AG10803 (cell line): ENCODE measurements at regions not wholly inside any gene's neighbourhood (a gene's known extent, or its start where the extent isn't known, plus 50 kb on each side); places are given as distances from the start of the nearest gene placed in this dataset.

Experiments used
- DNase-seq: peaks from one replicate; pipeline ENCODE4 v3.0.0; 2010; ENCODE audit warnings: low read depth
- H3K4me3 ChIP-seq: 2 replicates; pipeline ENCODE4 v1.5.1; 2011; ENCODE audit warnings: mild to moderate bottlenecking, low read length, control low read depth
- TF ChIP-seq, protein P1 (sequence below): conservative IDR thresholded peaks from 2 replicates; pipeline ENCODE4 v1.5.1; 2011; ENCODE audit warnings: mild to moderate bottlenecking, low read length, control low read depth, inconsistent platforms

- TF ChIP-seq, protein P1, sequence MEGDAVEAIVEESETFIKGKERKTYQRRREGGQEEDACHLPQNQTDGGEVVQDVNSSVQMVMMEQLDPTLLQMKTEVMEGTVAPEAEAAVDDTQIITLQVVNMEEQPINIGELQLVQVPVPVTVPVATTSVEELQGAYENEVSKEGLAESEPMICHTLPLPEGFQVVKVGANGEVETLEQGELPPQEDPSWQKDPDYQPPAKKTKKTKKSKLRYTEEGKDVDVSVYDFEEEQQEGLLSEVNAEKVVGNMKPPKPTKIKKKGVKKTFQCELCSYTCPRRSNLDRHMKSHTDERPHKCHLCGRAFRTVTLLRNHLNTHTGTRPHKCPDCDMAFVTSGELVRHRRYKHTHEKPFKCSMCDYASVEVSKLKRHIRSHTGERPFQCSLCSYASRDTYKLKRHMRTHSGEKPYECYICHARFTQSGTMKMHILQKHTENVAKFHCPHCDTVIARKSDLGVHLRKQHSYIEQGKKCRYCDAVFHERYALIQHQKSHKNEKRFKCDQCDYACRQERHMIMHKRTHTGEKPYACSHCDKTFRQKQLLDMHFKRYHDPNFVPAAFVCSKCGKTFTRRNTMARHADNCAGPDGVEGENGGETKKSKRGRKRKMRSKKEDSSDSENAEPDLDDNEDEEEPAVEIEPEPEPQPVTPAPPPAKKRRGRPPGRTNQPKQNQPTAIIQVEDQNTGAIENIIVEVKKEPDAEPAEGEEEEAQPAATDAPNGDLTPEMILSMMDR, result no peak
- no peak for DNase-seq
- no peak overlapping the region for H3K4me3 ChIP-seq
These were observed 126.5 kb upstream of the JAG1 start for GRCh38 chr20:10800288-10800687.

DNA sequence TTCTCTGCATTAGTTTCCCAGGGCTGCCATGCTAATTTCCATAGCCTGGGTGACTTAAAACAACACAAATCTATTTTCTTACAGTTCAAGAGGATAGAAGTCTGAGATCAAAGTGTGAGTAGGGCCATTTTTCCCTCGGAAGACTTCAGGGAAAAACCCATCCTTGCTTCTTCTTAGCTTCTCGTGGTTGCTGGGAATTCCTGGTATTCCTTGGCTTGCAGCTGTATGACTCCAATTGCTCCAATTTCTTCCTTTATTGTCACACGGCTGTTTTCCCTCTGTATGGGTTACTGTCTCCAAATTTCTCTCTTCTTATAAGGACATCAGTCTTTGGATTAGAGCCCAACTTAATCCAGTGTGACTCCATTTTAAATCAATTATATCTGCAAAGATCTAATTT, 128.4 kb upstream of the JAG1 start:
- DNase-seq, result peak; percentile 24
- H3K4me3 ChIP-seq, result no peak overlapping the region
- TF ChIP-seq, protein P1, result no peak

GRCh38 chr20:10805764-10806163, 132.0 kb upstream of the JAG1 start:
- TF ChIP-seq, protein P1, result no peak
- no peak for DNase-seq
- no peak overlapping the region for H3K4me3 ChIP-seq

GRCh38 chr20:10806539-10806938, 132.7 kb upstream of the JAG1 start:
- TF ChIP-seq, protein P1, result no peak
- peak; percentile 34 for DNase-seq
- no peak overlapping the region for H3K4me3 ChIP-seq

- H3K4me3 ChIP-seq, result no peak overlapping the region
- TF ChIP-seq, protein P1, result no peak
- no peak for DNase-seq
These were observed 133.2 kb upstream of the JAG1 start for GRCh38 chr20:10807013-10807412.

- DNase-seq, result no peak
- no peak overlapping the region for H3K4me3 ChIP-seq
- TF ChIP-seq, protein P1, result no peak
These were observed 139.0 kb upstream of the JAG1 start for GRCh38 chr20:10812759-10813327.

DNA sequence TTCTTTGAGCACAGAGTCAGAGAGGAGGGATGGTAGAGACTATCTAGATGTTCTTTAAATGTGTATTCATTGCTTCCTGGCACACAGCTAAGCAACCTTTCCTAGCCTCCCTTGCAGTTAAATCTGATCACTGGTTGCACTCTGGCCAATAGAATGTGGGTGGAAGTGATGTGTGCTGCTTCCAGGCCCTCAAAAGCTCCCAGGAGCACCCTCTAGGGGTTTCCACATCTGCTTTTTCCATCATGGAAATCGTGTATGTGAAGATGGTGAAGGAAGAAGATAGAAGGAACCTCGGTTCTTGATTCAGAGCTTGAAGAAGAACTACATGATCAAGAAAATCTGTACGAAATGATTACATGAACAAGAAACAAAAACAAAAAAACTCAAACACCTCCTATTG, 149.8 kb upstream of the JAG1 start:
- no peak for DNase-seq
- H3K4me3 ChIP-seq, result no peak overlapping the region
- TF ChIP-seq, protein P1, result no peak
